Astrocyte (in vitro differentiated cells and primary cell): ENCODE measurements at regions not wholly inside any gene's neighbourhood (a gene's known extent, or its start where the extent isn't known, plus 50 kb on each side); places are given as distances from the start of the nearest gene placed in this dataset.

ENCODE experiments used
- DNase-seq: peaks from one replicate; pipeline ENCODE4 v3.0.0-alpha.2; 2010; ENCODE audit warnings: low read depth
- FAIRE-seq: peaks from 2 replicates; lab custom pipeline; 2011; peaks lifted over from hg19 to GRCh38; lab: Jason Lieb, UNC
- H2AFZ ChIP-seq: 2 replicates; pipeline ENCODE4 v1.6.0; 2012; ENCODE audit warnings: low read depth, low read length, inconsistent platforms
- H3K27ac ChIP-seq: 2 replicates; pipeline ENCODE4 v1.5.1; 2011; ENCODE audit warnings: low read depth, low read length, inconsistent platforms
- H3K27me3 ChIP-seq: 2 replicates; pipeline ENCODE4 v1.6.0; 2011; ENCODE audit warnings: low read length, inconsistent platforms; ENCODE audit not compliant: insufficient read depth
- H3K36me3 ChIP-seq: 2 replicates; pipeline ENCODE4 v1.5.1; 2011; ENCODE audit warnings: low read length, inconsistent platforms; ENCODE audit not compliant: insufficient read depth
- H3K4me1 ChIP-seq: 2 replicates; pipeline ENCODE4 v1.5.1; 2011; ENCODE audit warnings: low read length, inconsistent platforms; ENCODE audit not compliant: insufficient read depth
- H3K4me2 ChIP-seq: 2 replicates; pipeline ENCODE4 v1.6.0; 2012; ENCODE audit warnings: low read length, inconsistent platforms
- H3K4me3 ChIP-seq: 2 replicates; pipeline ENCODE4 v1.5.1; 2011; ENCODE audit warnings: low read depth, mild to moderate bottlenecking, low read length, inconsistent platforms; ENCODE audit not compliant: insufficient read depth
- H3K79me2 ChIP-seq: 2 replicates; pipeline ENCODE4 v1.6.0; 2012; ENCODE audit warnings: mild to moderate bottlenecking, low read length, inconsistent platforms; ENCODE audit not compliant: insufficient read depth
- H3K9ac ChIP-seq: 2 replicates; pipeline ENCODE4 v1.6.0; 2012; ENCODE audit warnings: mild to moderate bottlenecking, low read length, inconsistent platforms
- H3K9me3 ChIP-seq: 2 replicates; pipeline ENCODE4 v1.5.1; 2012; ENCODE audit warnings: low read depth, mild to moderate bottlenecking, low read length, inconsistent platforms; ENCODE audit not compliant: insufficient read depth
- H4K20me1 ChIP-seq: 2 replicates; pipeline ENCODE4 v1.6.0; 2012; ENCODE audit warnings: low read length, inconsistent platforms; ENCODE audit not compliant: insufficient read depth
- H3K27ac Mint-ChIP-seq: one replicate; pipeline ENCODE4 v1.8.0; 2021; ENCODE audit warnings: mild to moderate bottlenecking, mixed read lengths; ENCODE audit not compliant: unreplicated experiment
- H3K27me3 Mint-ChIP-seq: one replicate; pipeline ENCODE4 v1.8.0; 2021; ENCODE audit warnings: low read depth, mixed read lengths; ENCODE audit not compliant: unreplicated experiment
- H3K36me3 Mint-ChIP-seq: one replicate; pipeline ENCODE4 v1.8.0; 2021; ENCODE audit warnings: low read depth, mixed read lengths; ENCODE audit not compliant: unreplicated experiment
- H3K4me1 Mint-ChIP-seq: one replicate; pipeline ENCODE4 v1.8.0; 2021; ENCODE audit warnings: low read depth, mixed read lengths; ENCODE audit not compliant: unreplicated experiment
- H3K4me3 Mint-ChIP-seq: one replicate; pipeline ENCODE4 v1.8.0; 2021; ENCODE audit warnings: mild to moderate bottlenecking, moderate library complexity, mixed read lengths; ENCODE audit not compliant: unreplicated experiment
- H3K9me3 Mint-ChIP-seq: one replicate; pipeline ENCODE4 v1.8.0; 2021; ENCODE audit warnings: mild to moderate bottlenecking, mixed read lengths; ENCODE audit not compliant: unreplicated experiment
- CTCF ChIP-seq: IDR thresholded peaks from 2 replicates; pipeline ENCODE4 v1.5.1; 2011; ENCODE audit warnings: low read depth, mild to moderate bottlenecking, inconsistent platforms, low read length, moderate library complexity; ENCODE audit not compliant: insufficient read depth
- EZH2 ChIP-seq: IDR thresholded peaks from 2 replicates; pipeline ENCODE4 v1.6.1; 2012; ENCODE audit warnings: mild to moderate bottlenecking, low read length, inconsistent platforms; ENCODE audit not compliant: insufficient read depth

GRCh38 chr18:26702086-26702485 is 153.7 kb upstream of the KCTD1 start:
- no peak for TF ChIP-seq CTCF
- no peak for TF ChIP-seq EZH2
- Mint-ChIP-seq H3K36me3 (no peaks in the 10 kb centered on the region), H3K27me3 (peaks cover 5% of the 10 kb centered on the region), H3K4me1 (no peaks in the 10 kb centered on the region), H3K9me3 (no peaks in the 10 kb centered on the region), H3K27ac (no peak overlapping the region), H3K4me3 (no peak overlapping the region)
- Histone ChIP-seq H3K4me2 (no peak overlapping the region), H3K36me3 (no peaks in the 10 kb centered on the region), H3K27ac (no peak overlapping the region), H3K27me3 (no peaks in the 10 kb centered on the region), H3K9ac (no peak overlapping the region), H3K9me3 (no peaks in the 10 kb centered on the region), H4K20me1 (no peaks in the 10 kb centered on the region), H2AFZ (no peak overlapping the region), H3K79me2 (no peaks in the 10 kb centered on the region), H3K4me1 (no peaks in the 10 kb centered on the region), H3K4me3 (no peak overlapping the region)
- no peak for FAIRE-seq
- DNase-seq = no peak

- FAIRE-seq = no peak
- no peak overlapping the region for H3K27ac Mint-ChIP-seq
- TF ChIP-seq CTCF (no peak), EZH2 (no peak)
These were observed 152.4 kb upstream of the KCTD1 start for GRCh38 chr18:26700728-26701127.

GRCh38 chr18:26700201-26700600 is 151.8 kb upstream of the KCTD1 start:
- H3K9ac ChIP-seq = no peak overlapping the region
- no peak overlapping the region for H3K4me3 ChIP-seq
- H3K4me3 Mint-ChIP-seq = no peak overlapping the region
- no peak for DNase-seq
- no peaks in the 10 kb centered on the region for H3K9me3 Mint-ChIP-seq
- H3K27ac Mint-ChIP-seq = no peak overlapping the region
- H3K4me2 ChIP-seq = no peak overlapping the region
- no peak overlapping the region for H3K27ac ChIP-seq
- H2AFZ ChIP-seq = no peak overlapping the region
- H3K4me1 ChIP-seq = no peaks in the 10 kb centered on the region
- H3K27me3 Mint-ChIP-seq = peaks cover 5% of the 10 kb centered on the region
- H4K20me1 ChIP-seq = no peaks in the 10 kb centered on the region
- H3K27me3 ChIP-seq = no peaks in the 10 kb centered on the region
- TF ChIP-seq EZH2 = no peak
- TF ChIP-seq CTCF = no peak
- H3K4me1 Mint-ChIP-seq = no peaks in the 10 kb centered on the region
- H3K79me2 ChIP-seq = no peaks in the 10 kb centered on the region
- no peak for FAIRE-seq
- no peaks in the 10 kb centered on the region for H3K9me3 ChIP-seq
- H3K36me3 ChIP-seq = no peaks in the 10 kb centered on the region
- no peaks in the 10 kb centered on the region for H3K36me3 Mint-ChIP-seq

More at GRCh38 chr18:26700728-26701127, 152.4 kb upstream of the KCTD1 start:
- no peaks in the 10 kb centered on the region for H3K9me3 ChIP-seq
- no peaks in the 10 kb centered on the region for H4K20me1 ChIP-seq
- DNase-seq = peak; percentile 2
- Mint-ChIP-seq H3K4me3 (no peak overlapping the region), H3K4me1 (no peaks in the 10 kb centered on the region), H3K27me3 (peaks cover 5% of the 10 kb centered on the region), H3K9me3 (no peaks in the 10 kb centered on the region), H3K36me3 (no peaks in the 10 kb centered on the region)
- H3K36me3 ChIP-seq = no peaks in the 10 kb centered on the region
- no peak overlapping the region for H3K27ac ChIP-seq
- no peak overlapping the region for H3K9ac ChIP-seq
- no peaks in the 10 kb centered on the region for H3K27me3 ChIP-seq
- H3K4me3 ChIP-seq = no peak overlapping the region
- no peaks in the 10 kb centered on the region for H3K79me2 ChIP-seq
- H3K4me2 ChIP-seq = no peak overlapping the region
- H2AFZ ChIP-seq = no peak overlapping the region
- no peaks in the 10 kb centered on the region for H3K4me1 ChIP-seq
